Ovary (tissue), 7 donors: ENCODE measurements at regions not wholly inside any gene's neighbourhood (a gene's known extent, or its start where the extent isn't known, plus 50 kb on each side); places are given as distances from the start of the nearest gene placed in this dataset.
A peak's percentile ranks its signal among the peaks of the same experiment; 100 is the strongest.

ENCODE experiments used
- DNase-seq, 5 donors: peaks; one replicate each; pipeline ENCODE4 v3.0.0-alpha.2; 2019 to 2020
- H3K27ac ChIP-seq, 2 donors: fragments of 200-600 bp; one replicate each; pipeline versions ENCODE4 v1.5.1 to v1.8.0; 2019 to 2022
- H3K27me3 ChIP-seq: fragments of 200-600 bp; one replicate; pipeline ENCODE4 v1.8.0; 2022
- H3K36me3 ChIP-seq: fragments of 200-600 bp; sonication (generic); one replicate; pipeline ENCODE4 v1.5.1; 2019
- H3K4me1 ChIP-seq: one replicate; pipeline ENCODE4 v1.8.1; 2013; ENCODE audit warnings: mild to moderate bottlenecking, moderate library complexity; ENCODE audit not compliant: insufficient read depth
- H3K4me3 ChIP-seq: fragments of 200-600 bp; sonication (generic); one replicate; pipeline ENCODE4 v1.5.1; 2017
- H3K9me3 ChIP-seq, 2 donors: fragments of 200-600 bp in 1 of 2; sonication (generic) in 1 of 2; one replicate each; pipeline versions ENCODE4 v1.5.1 to v1.8.1; 2013 to 2019; ENCODE audit warnings: mild to moderate bottlenecking in 1 of 2, moderate library complexity in 1 of 2
- EP300 ChIP-seq: sonication (generic); formaldehyde crosslinking; IDR thresholded peaks from one replicate; pipeline ENCODE4 v1.6.1; 2017; ENCODE audit warnings: antibody characterized with exemption
- POLR2A ChIP-seq: fragments of 450-650 bp; IDR thresholded peaks from one replicate; pipeline ENCODE4 v1.6.1; 2017; ENCODE audit warnings: antibody characterized with exemption, mild to moderate bottlenecking, moderate library complexity
- WGBS, 3 donors: extraction: QIAGEN DNeasy Blood & Tissue Kit in 1 of 3; methylation state at CpG; one replicate each; pipeline versions ENCODE4 v1.1.5 to v1.1.7; 2013 to 2017; 5-methylcytosine and 5-hydroxymethylcytosine counted together
- intact Hi-C, 4 donors: fragments of 100-400 bp; cut with DNase I; formaldehyde crosslinking; loops; one replicate each; pipeline versions ENCODE4 v1.11.0 to v1.15.1; 2022 to 2023
- TF ChIP-seq, protein P1 (sequence below), 3 donors: fragments of 450-650 bp in 2 of 3; fragments of 200-600 bp in 1 of 3; IDR thresholded peaks; one replicate each; pipeline versions ENCODE4 v1.5.1 to v1.8.0; 2016 to 2022; ENCODE audit warnings: antibody characterized with exemption in 3 of 3, mild to moderate bottlenecking in 1 of 3
- donor health status: DM: no; HTN: no; CAD: no; lungs with moderate emphysema.
- donor health status: DM: no; HTN: no; CAD: no.
- donor health status: Bipolar disorder and iron deficiency.
- donor health status: DM: no; HTN: no; CAD: no.
- donor health status: DM: yes; HTN: yes; CAD: no.

DNA sequence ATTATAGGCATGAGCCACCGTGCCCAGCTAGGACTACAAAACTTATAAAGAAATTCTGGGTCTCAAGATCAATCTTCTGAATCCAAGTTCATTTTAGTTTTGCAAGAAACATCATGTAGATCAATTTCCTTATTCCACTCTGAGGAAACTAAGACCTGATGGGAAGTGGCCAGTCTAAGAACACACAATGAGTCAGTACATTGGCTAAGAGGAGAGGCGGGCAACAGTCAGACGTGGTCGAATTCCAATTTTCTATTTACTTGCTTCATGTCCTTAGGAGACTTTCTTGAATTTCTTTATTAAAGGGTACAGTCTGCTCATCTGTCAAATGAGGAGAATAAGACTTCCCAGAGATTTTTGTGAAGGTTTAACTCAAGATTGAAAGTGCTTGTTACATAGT lies 432.1 kb upstream of the BRINP1 start:
- intact Hi-C loops, result no loop called here
- Histone ChIP-seq H3K27me3 (no peaks in the 10 kb centered on the region), H3K4me1 (no peaks in the 10 kb centered on the region), H3K4me3 (no peak overlapping the region), H3K36me3 (no peaks in the 10 kb centered on the region), H3K9me3 (no peaks in the 10 kb centered on the region), H3K27ac (no peak overlapping the region)
- TF ChIP-seq, protein P1, sequence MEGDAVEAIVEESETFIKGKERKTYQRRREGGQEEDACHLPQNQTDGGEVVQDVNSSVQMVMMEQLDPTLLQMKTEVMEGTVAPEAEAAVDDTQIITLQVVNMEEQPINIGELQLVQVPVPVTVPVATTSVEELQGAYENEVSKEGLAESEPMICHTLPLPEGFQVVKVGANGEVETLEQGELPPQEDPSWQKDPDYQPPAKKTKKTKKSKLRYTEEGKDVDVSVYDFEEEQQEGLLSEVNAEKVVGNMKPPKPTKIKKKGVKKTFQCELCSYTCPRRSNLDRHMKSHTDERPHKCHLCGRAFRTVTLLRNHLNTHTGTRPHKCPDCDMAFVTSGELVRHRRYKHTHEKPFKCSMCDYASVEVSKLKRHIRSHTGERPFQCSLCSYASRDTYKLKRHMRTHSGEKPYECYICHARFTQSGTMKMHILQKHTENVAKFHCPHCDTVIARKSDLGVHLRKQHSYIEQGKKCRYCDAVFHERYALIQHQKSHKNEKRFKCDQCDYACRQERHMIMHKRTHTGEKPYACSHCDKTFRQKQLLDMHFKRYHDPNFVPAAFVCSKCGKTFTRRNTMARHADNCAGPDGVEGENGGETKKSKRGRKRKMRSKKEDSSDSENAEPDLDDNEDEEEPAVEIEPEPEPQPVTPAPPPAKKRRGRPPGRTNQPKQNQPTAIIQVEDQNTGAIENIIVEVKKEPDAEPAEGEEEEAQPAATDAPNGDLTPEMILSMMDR (IDR thresholded peaks at IDR 0.05), result no peak
- TF ChIP-seq POLR2A (no peak), EP300 (no peak)
- DNase-seq, result no peak
- 70 to 78% (median 73%) methylated on average over 4 of the region's 4 CpGs for WGBS, 3 donors

DNA sequence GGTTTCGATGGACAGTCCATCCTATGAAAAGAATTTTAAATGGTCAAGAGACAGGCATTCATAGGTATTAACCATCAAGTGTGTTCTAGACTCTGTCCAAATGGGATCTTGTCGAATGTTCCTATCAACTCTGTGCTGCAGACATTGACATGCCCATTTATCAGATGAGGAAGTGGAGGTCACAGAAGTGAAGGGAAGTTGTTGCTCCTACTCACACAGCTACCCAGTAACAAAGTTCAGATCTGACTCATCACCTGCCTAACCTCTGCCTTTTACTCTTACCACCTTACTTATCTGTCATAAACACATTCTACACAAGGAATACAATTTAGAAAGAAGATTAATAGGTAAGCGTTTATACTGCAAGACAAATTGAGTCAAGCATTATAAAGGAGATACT lies 426.2 kb upstream of the BRINP1 start:
- WGBS, 3 donors, result 92 to 96% (median 95%) methylated on average over 3 of the region's 3 CpGs
- peaks cover 7% of the 10 kb centered on the region for H3K4me1 ChIP-seq
- no peak for DNase-seq
- TF ChIP-seq EP300 (no peak), POLR2A (no peak)
- TF ChIP-seq, protein P1 (IDR thresholded peaks at IDR 0.05), result no peak
- no peak overlapping the region for H3K27ac ChIP-seq
- no peaks in the 10 kb centered on the region for H3K27me3 ChIP-seq
- H3K9me3 ChIP-seq, result no peaks in the 10 kb centered on the region
- H3K4me3 ChIP-seq, result no peak overlapping the region
- no peaks in the 10 kb centered on the region for H3K36me3 ChIP-seq
- intact Hi-C loops, result no loop called here

GRCh38 chr9:119794836-119795235 lies 425.6 kb upstream of the BRINP1 start:
- WGBS, 3 donors, result 38 to 60% (median 51%) methylated on average over 6 of the region's 6 CpGs
- Histone ChIP-seq H3K4me3 (no peak overlapping the region), H3K27me3 (no peaks in the 10 kb centered on the region), H3K4me1 (peaks cover 7% of the 10 kb centered on the region), H3K27ac (no peak overlapping the region), H3K36me3 (no peaks in the 10 kb centered on the region), H3K9me3 (no peaks in the 10 kb centered on the region)
- intact Hi-C loops, result no loop called here
- TF ChIP-seq POLR2A (no peak), EP300 (no peak)
- TF ChIP-seq, protein P1 (IDR thresholded peaks at IDR 0.05), result no peak
- DNase-seq, result no peak

DNA sequence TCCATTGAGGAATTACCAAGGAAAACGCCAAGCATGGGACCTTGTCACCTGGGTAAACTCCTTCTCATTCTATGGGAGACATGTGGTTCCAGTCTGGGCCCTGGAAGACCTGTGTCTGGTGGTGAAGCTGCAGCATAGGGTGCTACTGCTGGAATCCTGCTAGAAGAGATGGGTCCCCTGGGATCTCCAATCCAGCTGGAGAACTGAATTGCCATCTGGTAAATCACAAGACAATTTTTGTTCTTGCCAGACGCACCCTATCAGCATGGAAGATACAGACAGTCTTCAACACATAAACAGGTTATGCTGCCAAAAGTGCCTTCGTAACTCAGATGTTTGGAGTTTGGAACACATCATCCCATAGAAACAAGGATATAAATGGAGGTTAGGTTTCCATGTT lies 424.0 kb upstream of the BRINP1 start:
- H3K27me3 ChIP-seq, result no peaks in the 10 kb centered on the region
- no peak overlapping the region for H3K4me3 ChIP-seq
- WGBS, 3 donors, result 13 to 20% (median 17%) methylated on average over 3 of the region's 3 CpGs
- H3K27ac ChIP-seq, result no peak overlapping the region
- peaks cover 7% of the 10 kb centered on the region for H3K4me1 ChIP-seq
- H3K36me3 ChIP-seq, result no peaks in the 10 kb centered on the region
- peak in 3 of 5 donors; percentile 18 to 39 (median 21) for DNase-seq
- TF ChIP-seq, protein P1 (IDR thresholded peaks at IDR 0.05), result no peak
- TF ChIP-seq POLR2A (no peak), EP300 (no peak)
- intact Hi-C loops, result no loop called here
- no peaks in the 10 kb centered on the region for H3K9me3 ChIP-seq

- H3K9me3 ChIP-seq, result no peaks in the 10 kb centered on the region
- WGBS, 3 donors, result 87 to 89% (median 87%) methylated on average over 3 of the region's 3 CpGs
Measured at GRCh38 chr9:119792242-119792641, 423.0 kb upstream of the BRINP1 start.

More at GRCh38 chr9:119792242-119792641, 423.0 kb upstream of the BRINP1 start:
- TF ChIP-seq EP300 (no peak), POLR2A (no peak)
- TF ChIP-seq, protein P1 (IDR thresholded peaks at IDR 0.05), result no peak
- Histone ChIP-seq H3K27me3 (no peaks in the 10 kb centered on the region), H3K36me3 (no peaks in the 10 kb centered on the region), H3K4me3 (no peak overlapping the region), H3K27ac (no peak overlapping the region), H3K4me1 (peaks cover 7% of the 10 kb centered on the region)
- intact Hi-C loops, result no loop called here
- no peak for DNase-seq
